H9 (cell line): ENCODE measurements at regions not wholly inside any gene's neighbourhood (a gene's known extent, or its start where the extent isn't known, plus 50 kb on each side); places are given as distances from the start of the nearest gene placed in this dataset.

Experiments
- DNase-seq: peaks from one replicate; pipeline ENCODE4 v3.0.0-alpha.2; 2017
- H2AFZ ChIP-seq: one replicate; pipeline ENCODE4 v1.6.1; 2013; ENCODE audit warnings: mild to moderate bottlenecking, low read length, control low read depth, moderate library complexity
- H2AK5ac ChIP-seq: 2 replicates; pipeline ENCODE4 v1.6.1; 2013; ENCODE audit warnings: low read length, control low read depth, mixed read lengths; ENCODE audit not compliant: insufficient read length
- H2BK120ac ChIP-seq: one replicate; pipeline ENCODE4 v1.6.1; 2013; ENCODE audit warnings: low read depth, mild to moderate bottlenecking, low read length, control low read depth, inconsistent platforms; ENCODE audit not compliant: poor library complexity, severe bottlenecking
- H2BK12ac ChIP-seq: 2 replicates; pipeline ENCODE4 v1.6.1; 2013; ENCODE audit warnings: low read length, control low read depth, mixed read lengths, low read depth; ENCODE audit not compliant: insufficient read length
- H2BK15ac ChIP-seq: 2 replicates; pipeline ENCODE4 v1.6.1; 2013; ENCODE audit warnings: low read depth, low read length, control low read depth
- H2BK20ac ChIP-seq: one replicate; pipeline ENCODE4 v1.6.1; 2013; ENCODE audit warnings: low read depth, mild to moderate bottlenecking, low read length, control low read depth, inconsistent platforms; ENCODE audit not compliant: poor library complexity, severe bottlenecking
- H2BK5ac ChIP-seq: 2 replicates; pipeline ENCODE4 v1.6.1; 2013; ENCODE audit warnings: low read length, control low read depth, mixed read lengths; ENCODE audit not compliant: insufficient read length
- H3K14ac ChIP-seq: 2 replicates; pipeline ENCODE4 v1.6.1; 2013; ENCODE audit warnings: low read length, control low read depth; ENCODE audit not compliant: insufficient read depth
- H3K18ac ChIP-seq: 2 replicates; pipeline ENCODE4 v1.6.1; 2013; ENCODE audit warnings: low read depth, mild to moderate bottlenecking, mixed read lengths, low read length, control low read depth; ENCODE audit not compliant: insufficient read length
- H3K23ac ChIP-seq: 2 replicates; pipeline ENCODE4 v1.6.1; 2013; ENCODE audit warnings: low read length, control low read depth, mixed read lengths, low read depth; ENCODE audit not compliant: insufficient read length
- H3K23me2 ChIP-seq: 2 replicates; pipeline ENCODE4 v1.6.1; 2013; ENCODE audit warnings: low read depth, mild to moderate bottlenecking, mixed read lengths, low read length, control low read depth; ENCODE audit not compliant: insufficient read length, poor library complexity, severe bottlenecking
- H3K27ac ChIP-seq: 2 replicates; pipeline ENCODE4 v1.5.1; 2013; ENCODE audit warnings: low read length, control low read depth, mixed read lengths, low read depth; ENCODE audit not compliant: insufficient read length
- H3K27me3 ChIP-seq: 2 replicates; pipeline ENCODE4 v1.6.1; 2013; ENCODE audit warnings: low read length, control low read depth, inconsistent platforms; ENCODE audit not compliant: insufficient read depth
- H3K4ac ChIP-seq: 2 replicates; pipeline ENCODE4 v1.6.1; 2013; ENCODE audit warnings: low read depth, mild to moderate bottlenecking, control low read depth, inconsistent platforms, low read length, moderate library complexity
- H3K4me1 ChIP-seq: 2 replicates; pipeline ENCODE4 v1.6.1; 2013; ENCODE audit warnings: low read length, control low read depth, inconsistent platforms; ENCODE audit not compliant: insufficient read depth
- H3K4me2 ChIP-seq: 2 replicates; pipeline ENCODE4 v1.6.1; 2013; ENCODE audit warnings: low read length, control low read depth, mixed read lengths; ENCODE audit not compliant: insufficient read length, insufficient read depth
- H3K56ac ChIP-seq: 2 replicates; pipeline ENCODE4 v1.6.1; 2013; ENCODE audit warnings: low read depth, mild to moderate bottlenecking, mixed read lengths, low read length, control low read depth; ENCODE audit not compliant: insufficient read length
- H3K79me1 ChIP-seq: 2 replicates; pipeline ENCODE4 v1.6.1; 2013; ENCODE audit warnings: low read depth, mild to moderate bottlenecking, moderate library complexity, low read length, control low read depth, inconsistent platforms; ENCODE audit not compliant: insufficient read depth, poor library complexity, severe bottlenecking
- H3K79me2 ChIP-seq: 2 replicates; pipeline ENCODE4 v1.6.1; 2013; ENCODE audit warnings: low read length, control low read depth, inconsistent platforms; ENCODE audit not compliant: insufficient read depth
- H3K9ac ChIP-seq: 2 replicates; pipeline ENCODE4 v1.6.1; 2013; ENCODE audit warnings: low read length, control low read depth, mixed read lengths; ENCODE audit not compliant: insufficient read length; ENCODE audit errors: extremely low read depth
- H3K9me3 ChIP-seq: one replicate; pipeline ENCODE4 v1.6.1; 2013; ENCODE audit warnings: low read depth, low read length, inconsistent platforms; ENCODE audit not compliant: control insufficient read depth
- H3T11ph ChIP-seq: one replicate; pipeline ENCODE4 v1.6.1; 2013; ENCODE audit warnings: mild to moderate bottlenecking, low read length, control low read depth, inconsistent platforms
- H4K20me1 ChIP-seq: one replicate; pipeline ENCODE4 v1.6.1; 2013; ENCODE audit not compliant: control insufficient read depth, insufficient read length, insufficient read depth
- H4K5ac ChIP-seq: 2 replicates; pipeline ENCODE4 v1.6.1; 2013; ENCODE audit warnings: low read depth, mild to moderate bottlenecking, mixed read lengths, low read length, control low read depth; ENCODE audit not compliant: insufficient read length
- H4K8ac ChIP-seq: replicated peaks from 2 replicates; pipeline ENCODE4 v1.6.1; 2013; ENCODE audit warnings: low read length, control low read depth, mixed read lengths, low read depth; ENCODE audit not compliant: insufficient read length
- H4K91ac ChIP-seq: 2 replicates; pipeline ENCODE4 v1.6.1; 2013; ENCODE audit warnings: low read depth, mild to moderate bottlenecking, moderate library complexity, mixed read lengths, low read length, control low read depth; ENCODE audit not compliant: insufficient read length
- H3K27ac Mint-ChIP-seq, 3 experiments: 2 replicates in 2 of 3; 3 replicates in 1 of 3; pipeline ENCODE4 v1.8.0; 2020 to 2021; ENCODE audit warnings: mixed read lengths in 3 of 3, mild to moderate bottlenecking in 1 of 3, moderate library complexity in 1 of 3
- H3K27me3 Mint-ChIP-seq: 2 replicates; pipeline ENCODE4 v1.8.0; 2021; ENCODE audit warnings: low read depth, mild to moderate bottlenecking, moderate library complexity, mixed read lengths
- H3K36me3 Mint-ChIP-seq, 3 experiments: 2 replicates in 2 of 3; 3 replicates in 1 of 3; pipeline ENCODE4 v1.8.0; 2020 to 2021; ENCODE audit warnings: low read depth in 3 of 3, mixed read lengths in 3 of 3; ENCODE audit not compliant: insufficient read depth in 1 of 3
- H3K4me1 Mint-ChIP-seq, 2 experiments: 2 replicates each; pipeline ENCODE4 v1.8.0; 2020; ENCODE audit warnings: mixed read lengths in 2 of 2
- H3K4me3 Mint-ChIP-seq, 2 experiments: 2 replicates in 1 of 2; 3 replicates in 1 of 2; pipeline ENCODE4 v1.8.0; 2020 to 2021; ENCODE audit warnings: mild to moderate bottlenecking in 2 of 2, mixed read lengths in 2 of 2, moderate library complexity in 1 of 2
- H3K9me3 Mint-ChIP-seq, 2 experiments: 2 replicates in 1 of 2; 3 replicates in 1 of 2; pipeline ENCODE4 v1.8.0; 2020; ENCODE audit warnings: mild to moderate bottlenecking in 2 of 2, mixed read lengths in 2 of 2, moderate library complexity in 1 of 2
- WGBS: extraction: QIAGEN DNeasy Blood & Tissue Kit; methylation state at CpG from one replicate; pipeline ENCODE4 v1.1.7; 2013; ENCODE audit warnings: missing lambda C conversion rate, low lambda C conversion rate, mixed read lengths; ENCODE audit not compliant: insufficient read length; ENCODE audit errors: extremely low coverage; 5-methylcytosine and 5-hydroxymethylcytosine counted together
- TF ChIP-seq, protein P1 (sequence below): fragments of 200-600 bp; sonication (generic); conservative IDR thresholded peaks from 3 replicates; pipeline ENCODE4 v1.8.0; 2021; ENCODE audit warnings: antibody characterized with exemption, mild to moderate bottlenecking

- H2BK15ac ChIP-seq: no peak overlapping the region
- no peak overlapping the region for H4K91ac ChIP-seq
- H3K27me3 ChIP-seq: no peaks in the 10 kb centered on the region
- no peak overlapping the region for H4K5ac ChIP-seq
- no peak for DNase-seq
- no peak overlapping the region for H4K8ac ChIP-seq
- no peak overlapping the region for H2BK20ac ChIP-seq
- TF ChIP-seq, protein P1, sequence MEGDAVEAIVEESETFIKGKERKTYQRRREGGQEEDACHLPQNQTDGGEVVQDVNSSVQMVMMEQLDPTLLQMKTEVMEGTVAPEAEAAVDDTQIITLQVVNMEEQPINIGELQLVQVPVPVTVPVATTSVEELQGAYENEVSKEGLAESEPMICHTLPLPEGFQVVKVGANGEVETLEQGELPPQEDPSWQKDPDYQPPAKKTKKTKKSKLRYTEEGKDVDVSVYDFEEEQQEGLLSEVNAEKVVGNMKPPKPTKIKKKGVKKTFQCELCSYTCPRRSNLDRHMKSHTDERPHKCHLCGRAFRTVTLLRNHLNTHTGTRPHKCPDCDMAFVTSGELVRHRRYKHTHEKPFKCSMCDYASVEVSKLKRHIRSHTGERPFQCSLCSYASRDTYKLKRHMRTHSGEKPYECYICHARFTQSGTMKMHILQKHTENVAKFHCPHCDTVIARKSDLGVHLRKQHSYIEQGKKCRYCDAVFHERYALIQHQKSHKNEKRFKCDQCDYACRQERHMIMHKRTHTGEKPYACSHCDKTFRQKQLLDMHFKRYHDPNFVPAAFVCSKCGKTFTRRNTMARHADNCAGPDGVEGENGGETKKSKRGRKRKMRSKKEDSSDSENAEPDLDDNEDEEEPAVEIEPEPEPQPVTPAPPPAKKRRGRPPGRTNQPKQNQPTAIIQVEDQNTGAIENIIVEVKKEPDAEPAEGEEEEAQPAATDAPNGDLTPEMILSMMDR: no peak
- no peak overlapping the region for H2AFZ ChIP-seq
- H3K27ac Mint-ChIP-seq: no peak overlapping the region
- H2BK5ac ChIP-seq: no peak overlapping the region
- H2BK12ac ChIP-seq: no peak overlapping the region
- H2AK5ac ChIP-seq: no peak overlapping the region
- no peak overlapping the region for H3K18ac ChIP-seq
- no peaks in the 10 kb centered on the region for H3K79me1 ChIP-seq
- no peak overlapping the region for H3K4me2 ChIP-seq
- no peak overlapping the region for H3K9ac ChIP-seq
- no peaks in the 10 kb centered on the region for H3K9me3 ChIP-seq
- H3K4me1 ChIP-seq: no peaks in the 10 kb centered on the region
- no peak overlapping the region for H2BK120ac ChIP-seq
- H3K4me1 Mint-ChIP-seq: no peaks in the 10 kb centered on the region
- H3K4ac ChIP-seq: no peak overlapping the region
- H3K56ac ChIP-seq: no peak overlapping the region
- H3K9me3 Mint-ChIP-seq: peaks cover 7 to 11% of the 10 kb centered on the region in 2 experiments; a peak in 4 of 5 replicates
- no peaks in the 10 kb centered on the region for H3K79me2 ChIP-seq
- WGBS: no CpG with 5 or more reads among the region's 3 CpGs
- H3K14ac ChIP-seq: no peak overlapping the region
- H3K27me3 Mint-ChIP-seq: no peaks in the 10 kb centered on the region; the same call in 1 of the 2 replicates
- H3K4me3 Mint-ChIP-seq: no peak overlapping the region
- no peaks in the 10 kb centered on the region for H4K20me1 ChIP-seq
- H3K23me2 ChIP-seq: no peaks in the 10 kb centered on the region
- H3T11ph ChIP-seq: no peak overlapping the region
- peaks cover 0 to 14% (median 5%) of the 10 kb centered on the region in 3 experiments; a peak in 4 of 7 replicates for H3K36me3 Mint-ChIP-seq
- H3K27ac ChIP-seq: no peak overlapping the region
- no peak overlapping the region for H3K23ac ChIP-seq
Measured at GRCh38 chr3:88298189-88298588, 148.4 kb downstream of the C3orf38 start.
